Body of pancreas (tissue), 4 donors: ENCODE measurements at regions not wholly inside any gene's neighbourhood (a gene's known extent, or its start where the extent isn't known, plus 50 kb on each side); places are given as distances from the start of the nearest gene placed in this dataset.
A peak's percentile ranks its signal among the peaks of the same experiment; 100 is the strongest.

Experiments
- ATAC-seq: fragments of 150-250 bp; one replicate; pipeline ENCODE4 v1.9.1; 2016
- DNase-seq, 4 donors: peaks; one replicate each; pipeline ENCODE4 v3.0.0-alpha.2; 2019
- H3K27ac ChIP-seq, 4 donors: fragments of 200-600 bp; sonication (generic); 1 replicate in 3 of 4; 2 replicates in 1 of 4; pipeline versions ENCODE4 v1.5.1 to v1.6.1; 2016 to 2019; ENCODE audit warnings: mild to moderate bottlenecking in 1 of 4, mixed read lengths in 1 of 4, moderate library complexity in 1 of 4
- H3K27me3 ChIP-seq, 2 donors: fragments of 200-600 bp; sonication (generic); one replicate each; pipeline ENCODE4 v1.6.0; 2016; ENCODE audit warnings: mild to moderate bottlenecking in 1 of 2
- H3K36me3 ChIP-seq, 2 donors: fragments of 200-600 bp; sonication (generic); replicated peaks in 1 of 2; 2 replicates each; pipeline ENCODE4 v1.5.1; 2016; ENCODE audit warnings: low read depth in 2 of 2; ENCODE audit not compliant: insufficient read depth in 1 of 2
- H3K4me1 ChIP-seq: fragments of 200-600 bp; sonication (generic); one replicate; pipeline ENCODE4 v1.6.0; 2016
- H3K4me3 ChIP-seq, 2 donors: fragments of 200-600 bp; sonication (generic); 1 replicate in 1 of 2; 2 replicates in 1 of 2; pipeline ENCODE4 v1.5.1; 2016 to 2019
- H3K9me3 ChIP-seq, 3 donors: fragments of 200-600 bp; sonication (generic); 1 replicate in 2 of 3; 2 replicates in 1 of 3; pipeline ENCODE4 v1.5.1; 2016
- POLR2A ChIP-seq, 3 donors: fragments of 450-650 bp; IDR thresholded peaks; one replicate each; pipeline ENCODE4 v1.6.1; 2016; ENCODE audit warnings: antibody characterized with exemption in 3 of 3, mild to moderate bottlenecking in 2 of 3
- WGBS, 2 donors: methylation state at CpG; one replicate each; pipeline ENCODE4 v1.1.5; 2017; 5-methylcytosine and 5-hydroxymethylcytosine counted together
- intact Hi-C: fragments of 100-400 bp; cut with DNase I; formaldehyde crosslinking; loops from one replicate; pipeline ENCODE4 v1.15.1; 2023
- TF ChIP-seq, protein P1 (sequence below), 7 experiments: fragments of 450-650 bp in 4 of 7; fragments of 200-600 bp in 3 of 7; sonication (generic) in 3 of 7; IDR thresholded peaks; one replicate each; pipeline ENCODE4 v1.5.1; 2016 to 2019; ENCODE audit warnings: antibody characterized with exemption in 7 of 7

DNA sequence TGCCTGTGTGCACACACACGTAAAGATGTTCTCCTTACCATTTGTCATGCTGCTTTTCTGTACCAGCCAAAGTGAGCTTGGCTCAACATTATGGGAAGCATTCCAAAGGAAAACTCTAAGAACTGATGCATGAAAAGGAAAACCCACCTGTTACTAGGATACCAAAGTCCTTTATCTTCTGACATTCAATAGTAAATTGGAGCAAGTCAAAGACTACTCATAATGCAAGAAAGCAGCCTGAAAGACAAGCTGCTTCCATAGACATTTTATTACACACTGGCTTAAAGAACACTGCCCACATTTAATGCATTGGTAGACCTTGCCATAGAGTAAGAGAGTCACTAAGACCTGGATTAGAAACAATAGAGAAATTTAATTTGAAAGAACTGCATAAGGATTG lies 159.0 kb downstream of the LRIG3 start:
- TF ChIP-seq, protein P1, sequence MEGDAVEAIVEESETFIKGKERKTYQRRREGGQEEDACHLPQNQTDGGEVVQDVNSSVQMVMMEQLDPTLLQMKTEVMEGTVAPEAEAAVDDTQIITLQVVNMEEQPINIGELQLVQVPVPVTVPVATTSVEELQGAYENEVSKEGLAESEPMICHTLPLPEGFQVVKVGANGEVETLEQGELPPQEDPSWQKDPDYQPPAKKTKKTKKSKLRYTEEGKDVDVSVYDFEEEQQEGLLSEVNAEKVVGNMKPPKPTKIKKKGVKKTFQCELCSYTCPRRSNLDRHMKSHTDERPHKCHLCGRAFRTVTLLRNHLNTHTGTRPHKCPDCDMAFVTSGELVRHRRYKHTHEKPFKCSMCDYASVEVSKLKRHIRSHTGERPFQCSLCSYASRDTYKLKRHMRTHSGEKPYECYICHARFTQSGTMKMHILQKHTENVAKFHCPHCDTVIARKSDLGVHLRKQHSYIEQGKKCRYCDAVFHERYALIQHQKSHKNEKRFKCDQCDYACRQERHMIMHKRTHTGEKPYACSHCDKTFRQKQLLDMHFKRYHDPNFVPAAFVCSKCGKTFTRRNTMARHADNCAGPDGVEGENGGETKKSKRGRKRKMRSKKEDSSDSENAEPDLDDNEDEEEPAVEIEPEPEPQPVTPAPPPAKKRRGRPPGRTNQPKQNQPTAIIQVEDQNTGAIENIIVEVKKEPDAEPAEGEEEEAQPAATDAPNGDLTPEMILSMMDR (IDR thresholded peaks at IDR 0.05): no peak
- no peak for TF ChIP-seq POLR2A (IDR thresholded peaks at IDR 0.05)
- intact Hi-C loops: no loop called here
- ATAC-seq (no peak), DNase-seq (no peak)
- Histone ChIP-seq H3K9me3 (no peaks in the 10 kb centered on the region), H3K27me3 (no peaks in the 10 kb centered on the region), H3K27ac (no peak overlapping the region), H3K4me3 (no peak overlapping the region), H3K36me3 (no peaks in the 10 kb centered on the region), H3K4me1 (peaks cover 34% of the 10 kb centered on the region)
- WGBS, 2 donors: 74 to 95% methylated on average over 1 of the region's 1 CpG

DNA sequence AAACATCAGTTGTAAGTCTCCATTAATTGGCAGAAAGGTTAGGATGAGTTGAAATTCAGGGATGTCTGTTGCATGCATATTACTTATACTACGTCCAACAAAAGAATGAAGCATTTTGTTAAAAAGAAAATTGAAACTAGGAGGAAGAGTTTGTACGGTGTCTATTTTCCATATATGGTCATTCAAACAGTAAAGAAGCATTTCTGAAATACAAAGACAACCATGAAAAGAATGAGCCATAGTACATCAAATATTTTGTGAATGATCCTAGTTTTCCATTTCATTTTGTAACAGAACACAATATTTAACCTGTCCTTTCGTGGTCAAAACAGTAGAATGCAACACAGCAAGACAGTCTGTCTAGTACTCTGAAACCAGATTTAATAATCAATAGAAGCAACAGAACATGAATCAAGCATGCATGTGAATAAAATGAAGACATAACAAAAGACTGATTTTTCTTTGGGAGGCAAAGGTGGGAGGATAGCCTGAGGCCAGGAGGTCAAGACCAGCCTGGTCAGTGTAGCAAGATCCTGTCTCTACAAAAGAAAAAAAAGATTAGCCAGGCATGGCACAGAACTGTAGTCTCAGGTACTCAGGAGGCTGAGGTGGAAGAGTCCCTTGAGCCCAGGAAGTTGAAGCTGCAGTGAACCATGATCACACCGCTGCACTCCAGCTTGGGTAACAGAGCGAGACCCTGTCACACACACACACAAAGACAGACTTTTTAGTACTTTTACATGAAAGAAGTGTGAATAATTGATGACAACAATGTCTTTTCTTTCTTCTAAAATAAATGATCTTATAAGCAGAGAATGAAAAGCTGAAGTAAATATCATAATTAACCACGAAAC lies 156.0 kb downstream of the LRIG3 start:
- H3K9me3 ChIP-seq: no peaks in the 10 kb centered on the region
- WGBS, 2 donors: 54 to 55% methylated on average over 6 of the region's 6 CpGs
- TF ChIP-seq POLR2A (IDR thresholded peaks at IDR 0.05): no peak
- TF ChIP-seq, protein P1 (IDR thresholded peaks at IDR 0.05): no peak

DNA sequence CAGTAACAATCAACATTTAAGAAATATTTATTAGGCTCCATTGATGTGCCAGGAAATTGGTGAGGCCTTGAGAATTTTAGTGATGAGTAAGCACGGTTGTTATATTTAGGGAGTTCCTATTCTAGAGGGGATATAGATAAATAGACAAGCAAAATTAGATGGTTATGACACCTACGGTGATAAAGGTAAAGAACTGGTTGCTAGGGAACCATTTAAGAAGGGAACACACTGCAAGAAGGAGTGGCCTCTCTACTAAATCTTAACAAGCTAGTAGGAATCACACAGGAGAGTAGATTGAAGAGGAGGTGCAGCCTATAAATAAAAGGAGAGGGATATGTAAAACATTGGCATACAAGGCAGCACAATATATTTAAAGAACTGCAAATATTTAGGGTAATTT lies 155.2 kb downstream of the LRIG3 start:
- peaks cover 44% of the 10 kb centered on the region for H3K4me1 ChIP-seq
- no peaks in the 10 kb centered on the region for H3K36me3 ChIP-seq
- H3K9me3 ChIP-seq: no peaks in the 10 kb centered on the region
- H3K27me3 ChIP-seq: no peaks in the 10 kb centered on the region
- intact Hi-C loops: no loop called here
- ATAC-seq: peak; percentile 15
- no peak for DNase-seq
- H3K4me3 ChIP-seq: no peak overlapping the region
- H3K27ac ChIP-seq: peak overlapping the region in 3 of 4 donors; percentile 51 to 85 (median 82)
- no peak for TF ChIP-seq POLR2A (IDR thresholded peaks at IDR 0.05)
- 17 to 28% methylated on average over 2 of the region's 2 CpGs for WGBS, 2 donors

More for the DNA sequence above, 156.0 kb downstream of the LRIG3 start:
- peak overlapping the region in 3 of 4 donors; percentile 51 to 85 (median 82) for H3K27ac ChIP-seq
- no peaks in the 10 kb centered on the region for H3K27me3 ChIP-seq
- no peaks in the 10 kb centered on the region for H3K36me3 ChIP-seq
- intact Hi-C loops: no loop called here
- peaks cover 44% of the 10 kb centered on the region for H3K4me1 ChIP-seq
- no peak for DNase-seq
- H3K4me3 ChIP-seq: no peak overlapping the region
- ATAC-seq: no peak

DNA sequence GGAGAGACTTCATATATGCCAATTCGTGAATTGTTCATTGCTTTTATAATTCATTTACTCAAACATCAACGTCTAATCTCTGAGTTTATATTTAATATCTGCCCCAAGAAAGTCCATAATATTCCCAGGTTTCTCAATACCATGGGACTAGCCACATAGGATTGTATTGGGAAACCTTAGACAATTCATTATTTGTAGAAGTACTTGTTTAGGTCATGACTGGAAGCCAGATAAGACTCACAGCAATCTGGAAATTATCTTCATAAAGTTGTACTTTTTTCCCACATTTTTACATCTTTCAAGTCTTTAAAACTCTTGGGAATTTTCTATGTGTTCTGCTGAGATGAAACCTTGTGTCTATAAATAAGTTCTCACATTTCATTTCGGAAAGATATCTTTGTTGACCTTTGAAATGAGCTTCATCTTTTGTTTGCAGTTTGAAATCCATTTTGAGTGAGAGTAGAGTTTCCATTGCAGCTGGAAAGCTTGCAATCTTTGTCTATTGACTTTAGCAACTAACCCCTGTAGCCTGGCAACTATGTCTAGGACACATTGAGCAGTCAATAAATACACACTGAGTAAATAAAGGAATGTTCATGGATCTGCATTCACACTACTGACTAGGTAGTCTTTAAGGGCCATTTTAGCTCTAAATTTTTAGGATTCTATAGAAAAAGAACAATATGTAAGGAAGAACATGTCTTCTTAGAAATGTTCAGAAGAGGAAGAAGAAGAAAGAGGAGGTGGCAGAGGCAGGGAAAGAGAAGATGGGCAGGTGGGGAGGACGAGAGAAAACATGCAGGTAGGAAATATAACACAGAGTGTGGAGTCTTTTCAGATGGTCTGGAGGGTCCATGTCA lies 154.4 kb downstream of the LRIG3 start:
- intact Hi-C loops: no loop called here
- Histone ChIP-seq H3K4me3 (no peak overlapping the region), H3K36me3 (no peaks in the 10 kb centered on the region), H3K4me1 (peaks cover 44% of the 10 kb centered on the region), H3K27me3 (no peaks in the 10 kb centered on the region), H3K9me3 (no peaks in the 10 kb centered on the region), H3K27ac (peak overlapping the region; percentile 57 to 85 (median 70))
- ATAC-seq: peak; percentile 99
- DNase-seq: peak; percentile 30 to 81 (median 52)
- TF ChIP-seq, protein P1 (IDR thresholded peaks at IDR 0.05): no peak
- no peak for TF ChIP-seq POLR2A (IDR thresholded peaks at IDR 0.05)
- WGBS, 2 donors: 17 to 18% methylated on average over 4 of the region's 4 CpGs

DNA sequence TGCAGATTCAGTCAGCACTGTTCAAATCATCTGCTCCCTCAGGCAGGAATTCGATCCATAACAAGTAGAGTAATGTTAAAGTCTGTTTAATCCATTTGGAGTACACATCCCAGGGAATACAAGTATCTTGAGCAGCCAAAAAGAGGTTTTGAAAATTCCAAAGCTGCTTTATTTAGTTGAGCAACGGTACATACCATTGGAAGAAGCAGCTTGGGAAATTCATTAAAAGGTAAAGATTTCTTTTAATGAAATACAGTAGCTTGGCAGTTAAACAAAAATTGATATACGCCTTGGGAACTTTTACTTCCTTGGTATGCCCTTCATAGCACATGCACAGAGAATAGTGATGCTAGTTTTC lies 153.8 kb downstream of the LRIG3 start:
- ATAC-seq (no peak), DNase-seq (no peak)
- Histone ChIP-seq H3K27me3 (no peaks in the 10 kb centered on the region), H3K4me3 (no peak overlapping the region), H3K36me3 (no peaks in the 10 kb centered on the region), H3K4me1 (peaks cover 44% of the 10 kb centered on the region), H3K9me3 (no peaks in the 10 kb centered on the region), H3K27ac (peak overlapping the region; percentile 57 to 85 (median 70))
- intact Hi-C loops: no loop called here
- WGBS, 2 donors: 34 to 36% methylated on average over 3 of the region's 3 CpGs
- no peak for TF ChIP-seq POLR2A (IDR thresholded peaks at IDR 0.05)
- TF ChIP-seq, protein P1 (IDR thresholded peaks at IDR 0.05): no peak
